GM12892 (cell line): ENCODE measurements at regions not wholly inside any gene's neighbourhood (a gene's known extent, or its start where the extent isn't known, plus 50 kb on each side); places are given as distances from the start of the nearest gene placed in this dataset.

ENCODE experiments used
- POLR2A ChIP-seq: IDR thresholded peaks from 2 replicates; pipeline ENCODE4 v1.6.1; 2011; ENCODE audit warnings: low read depth, low read length, control low read depth
- POLR2AphosphoS5 ChIP-seq: IDR thresholded peaks from 2 replicates; pipeline ENCODE4 v1.6.1; 2011; ENCODE audit warnings: low read depth, low read length, control low read depth

GRCh38 chr13:79660361-79660760 lies 179.4 kb downstream of the NDFIP2 start:
- TF ChIP-seq POLR2AphosphoS5 (no peak), POLR2A (no peak)
